Duodenal mucosa (tissue), 2 donors: ENCODE measurements at regions not wholly inside any gene's neighbourhood (a gene's known extent, or its start where the extent isn't known, plus 50 kb on each side); places are given as distances from the start of the nearest gene placed in this dataset.

Experiments used
- H3K27ac ChIP-seq: one replicate; pipeline ENCODE4 v1.7.0; 2013; ENCODE audit warnings: low read depth, low read length
- H3K27me3 ChIP-seq, 2 donors: one replicate each; pipeline ENCODE4 v1.7.0; 2013; ENCODE audit warnings: low read length in 2 of 2, control low read depth in 1 of 2; ENCODE audit not compliant: insufficient read depth in 2 of 2, control insufficient read depth in 1 of 2
- H3K36me3 ChIP-seq, 2 donors: one replicate each; pipeline ENCODE4 v1.7.0; 2013; ENCODE audit warnings: low read length in 2 of 2, control low read depth in 1 of 2; ENCODE audit not compliant: insufficient read depth in 2 of 2, control insufficient read depth in 1 of 2
- H3K4me1 ChIP-seq, 2 donors: one replicate each; pipeline ENCODE4 v1.7.0; 2013; ENCODE audit warnings: low read length in 2 of 2, control low read depth in 1 of 2; ENCODE audit not compliant: insufficient read depth in 2 of 2, control insufficient read depth in 1 of 2
- H3K4me3 ChIP-seq, 2 donors: one replicate each; pipeline ENCODE4 v1.7.0; 2013; ENCODE audit warnings: low read length in 2 of 2, low read depth in 1 of 2
- H3K9ac ChIP-seq, 2 donors: one replicate each; pipeline ENCODE4 v1.7.0; 2013; ENCODE audit warnings: low read length in 2 of 2, low read depth in 1 of 2
- H3K9me3 ChIP-seq, 2 donors: one replicate each; pipeline ENCODE4 v1.7.0; 2013; ENCODE audit warnings: low read length in 2 of 2, control low read depth in 1 of 2; ENCODE audit not compliant: control insufficient read depth in 1 of 2

- Histone ChIP-seq H3K27ac (no peak overlapping the region), H3K9me3 (no peaks in the 10 kb centered on the region), H3K27me3 (no peaks in the 10 kb centered on the region), H3K4me1 (no peaks in the 10 kb centered on the region), H3K4me3 (no peak overlapping the region), H3K9ac (no peak overlapping the region), H3K36me3 (no peaks in the 10 kb centered on the region)
These were observed 680.6 kb downstream of the SQOR start for GRCh38 chr15:46315434-46315833.

GRCh38 chr15:46316024-46316423 lies 681.2 kb downstream of the SQOR start:
- H3K9me3 ChIP-seq: no peaks in the 10 kb centered on the region
- H3K9ac ChIP-seq: no peak overlapping the region
- no peaks in the 10 kb centered on the region for H3K4me1 ChIP-seq
- H3K4me3 ChIP-seq: no peak overlapping the region
- no peaks in the 10 kb centered on the region for H3K27me3 ChIP-seq
- no peak overlapping the region for H3K27ac ChIP-seq
- H3K36me3 ChIP-seq: no peaks in the 10 kb centered on the region

GRCh38 chr15:46317029-46317428 lies 682.2 kb downstream of the SQOR start:
- Histone ChIP-seq H3K27me3 (no peaks in the 10 kb centered on the region), H3K4me3 (no peak overlapping the region), H3K36me3 (no peaks in the 10 kb centered on the region), H3K4me1 (no peaks in the 10 kb centered on the region), H3K9me3 (no peaks in the 10 kb centered on the region), H3K27ac (no peak overlapping the region), H3K9ac (no peak overlapping the region)

GRCh38 chr15:46322753-46323152 lies 687.9 kb downstream of the SQOR start:
- Histone ChIP-seq H3K4me3 (no peak overlapping the region), H3K9me3 (no peaks in the 10 kb centered on the region), H3K4me1 (no peaks in the 10 kb centered on the region), H3K36me3 (no peaks in the 10 kb centered on the region), H3K27me3 (no peaks in the 10 kb centered on the region), H3K9ac (no peak overlapping the region), H3K27ac (no peak overlapping the region)

- Histone ChIP-seq H3K4me1 (no peaks in the 10 kb centered on the region), H3K27me3 (no peaks in the 10 kb centered on the region), H3K36me3 (no peaks in the 10 kb centered on the region), H3K4me3 (no peak overlapping the region), H3K9ac (no peak overlapping the region), H3K9me3 (no peaks in the 10 kb centered on the region), H3K27ac (no peak overlapping the region)
These were observed 691.3 kb downstream of the SQOR start for GRCh38 chr15:46326173-46326572.

- Histone ChIP-seq H3K36me3 (no peaks in the 10 kb centered on the region), H3K9ac (no peak overlapping the region), H3K4me3 (no peak overlapping the region), H3K27ac (no peak overlapping the region), H3K27me3 (no peaks in the 10 kb centered on the region), H3K4me1 (no peaks in the 10 kb centered on the region), H3K9me3 (no peaks in the 10 kb centered on the region)
These were observed 694.0 kb downstream of the SQOR start for GRCh38 chr15:46328821-46329220.

- H3K9ac ChIP-seq: no peak overlapping the region
- H3K4me3 ChIP-seq: no peak overlapping the region
- H3K36me3 ChIP-seq: no peaks in the 10 kb centered on the region
- no peaks in the 10 kb centered on the region for H3K27me3 ChIP-seq
- no peak overlapping the region for H3K27ac ChIP-seq
- no peaks in the 10 kb centered on the region for H3K9me3 ChIP-seq
- no peaks in the 10 kb centered on the region for H3K4me1 ChIP-seq
These were observed 695.0 kb downstream of the SQOR start for GRCh38 chr15:46329876-46330275.

GRCh38 chr15:46331546-46331945 lies 696.7 kb downstream of the SQOR start:
- H3K27me3 ChIP-seq: no peaks in the 10 kb centered on the region
- H3K9me3 ChIP-seq: no peaks in the 10 kb centered on the region
- H3K4me3 ChIP-seq: no peak overlapping the region
- no peak overlapping the region for H3K27ac ChIP-seq
- H3K4me1 ChIP-seq: no peaks in the 10 kb centered on the region
- no peaks in the 10 kb centered on the region for H3K36me3 ChIP-seq
- H3K9ac ChIP-seq: no peak overlapping the region

GRCh38 chr15:46343196-46343935 lies 708.5 kb downstream of the SQOR start:
- Histone ChIP-seq H3K4me3 (no peak overlapping the region), H3K9ac (no peak overlapping the region), H3K4me1 (no peaks in the 10 kb centered on the region), H3K27me3 (no peaks in the 10 kb centered on the region), H3K27ac (no peak overlapping the region), H3K36me3 (no peaks in the 10 kb centered on the region), H3K9me3 (no peaks in the 10 kb centered on the region)

- H3K27ac ChIP-seq: no peak overlapping the region
- H3K9ac ChIP-seq: no peak overlapping the region
These were observed 709.4 kb downstream of the SQOR start for GRCh38 chr15:46344115-46344724.

More at GRCh38 chr15:46344115-46344724, 709.4 kb downstream of the SQOR start:
- Histone ChIP-seq H3K36me3 (no peaks in the 10 kb centered on the region), H3K4me1 (no peaks in the 10 kb centered on the region), H3K4me3 (no peak overlapping the region), H3K27me3 (no peaks in the 10 kb centered on the region), H3K9me3 (no peaks in the 10 kb centered on the region)
